ENCODE measurements at regions not wholly inside any gene's neighbourhood (a gene's known extent, or its start where the extent isn't known, plus 50 kb on each side); places are given as distances from the start of the nearest gene placed in this dataset.

DNA sequence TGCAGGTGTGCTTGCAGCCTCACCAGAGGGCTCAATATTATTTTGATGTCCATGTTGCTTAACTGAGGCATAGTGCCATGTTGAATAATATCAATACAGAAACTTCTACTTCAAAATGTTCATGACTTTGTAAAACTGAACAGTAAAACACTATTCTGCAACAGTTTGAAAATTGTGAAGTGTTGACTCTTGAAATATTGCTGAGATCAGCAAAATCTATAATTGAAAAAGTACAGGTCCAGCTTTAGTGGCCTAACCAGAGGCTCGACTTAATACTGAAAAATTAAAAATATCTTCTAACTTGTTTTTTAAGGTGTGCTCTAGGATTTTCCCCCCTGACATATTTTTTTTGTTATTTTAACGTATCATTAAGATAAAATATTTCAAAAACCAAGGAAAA lies 1460.7 kb downstream of the EFNB2 start:
- TF ChIP-seq POLR2A (IDR thresholded peaks at IDR 0.05; ENCODE audit: low read depth, low read length) (no peak), RFX5 (IDR thresholded peaks at IDR 0.05; ENCODE audit: low read depth, low read length) (no peak), MAZ (IDR thresholded peaks at IDR 0.05; ENCODE audit: borderline replicate concordance, low read depth, low read length) (no peak), CHD1 (IDR thresholded peaks at IDR 0.05; ENCODE audit: low read depth, low read length) (no peak), MAFK (IDR thresholded peaks at IDR 0.05; ENCODE audit: low read depth, low read length) (peak; percentile 100), SMC3 (IDR thresholded peaks at IDR 0.05; ENCODE audit: low read depth, low read length) (no peak), MXI1 (IDR thresholded peaks at IDR 0.05; ENCODE audit: borderline replicate concordance, low read depth, low read length) (no peak), BHLHE40 (IDR thresholded peaks at IDR 0.05; ENCODE audit: low read depth, low read length) (no peak), RAD21 (IDR thresholded peaks at IDR 0.05; ENCODE audit: low read length) (no peak), CEBPB (IDR thresholded peaks at IDR 0.05; ENCODE audit: low read depth, low read length) (no peak)
- TF ChIP-seq, protein P1, sequence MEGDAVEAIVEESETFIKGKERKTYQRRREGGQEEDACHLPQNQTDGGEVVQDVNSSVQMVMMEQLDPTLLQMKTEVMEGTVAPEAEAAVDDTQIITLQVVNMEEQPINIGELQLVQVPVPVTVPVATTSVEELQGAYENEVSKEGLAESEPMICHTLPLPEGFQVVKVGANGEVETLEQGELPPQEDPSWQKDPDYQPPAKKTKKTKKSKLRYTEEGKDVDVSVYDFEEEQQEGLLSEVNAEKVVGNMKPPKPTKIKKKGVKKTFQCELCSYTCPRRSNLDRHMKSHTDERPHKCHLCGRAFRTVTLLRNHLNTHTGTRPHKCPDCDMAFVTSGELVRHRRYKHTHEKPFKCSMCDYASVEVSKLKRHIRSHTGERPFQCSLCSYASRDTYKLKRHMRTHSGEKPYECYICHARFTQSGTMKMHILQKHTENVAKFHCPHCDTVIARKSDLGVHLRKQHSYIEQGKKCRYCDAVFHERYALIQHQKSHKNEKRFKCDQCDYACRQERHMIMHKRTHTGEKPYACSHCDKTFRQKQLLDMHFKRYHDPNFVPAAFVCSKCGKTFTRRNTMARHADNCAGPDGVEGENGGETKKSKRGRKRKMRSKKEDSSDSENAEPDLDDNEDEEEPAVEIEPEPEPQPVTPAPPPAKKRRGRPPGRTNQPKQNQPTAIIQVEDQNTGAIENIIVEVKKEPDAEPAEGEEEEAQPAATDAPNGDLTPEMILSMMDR (conservative IDR thresholded peaks at IDR 0.05; ENCODE audit: low read depth, low read length), result no peak
- TF ChIP-seq, protein P2, sequence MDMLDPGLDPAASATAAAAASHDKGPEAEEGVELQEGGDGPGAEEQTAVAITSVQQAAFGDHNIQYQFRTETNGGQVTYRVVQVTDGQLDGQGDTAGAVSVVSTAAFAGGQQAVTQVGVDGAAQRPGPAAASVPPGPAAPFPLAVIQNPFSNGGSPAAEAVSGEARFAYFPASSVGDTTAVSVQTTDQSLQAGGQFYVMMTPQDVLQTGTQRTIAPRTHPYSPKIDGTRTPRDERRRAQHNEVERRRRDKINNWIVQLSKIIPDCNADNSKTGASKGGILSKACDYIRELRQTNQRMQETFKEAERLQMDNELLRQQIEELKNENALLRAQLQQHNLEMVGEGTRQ (IDR thresholded peaks at IDR 0.05; ENCODE audit: low read depth, low read length), result no peak

Data from IMR-90 (cell line).